ENCODE measurements at regions not wholly inside any gene's neighbourhood (a gene's known extent, or its start where the extent isn't known, plus 50 kb on each side); places are given as distances from the start of the nearest gene placed in this dataset.

DNA sequence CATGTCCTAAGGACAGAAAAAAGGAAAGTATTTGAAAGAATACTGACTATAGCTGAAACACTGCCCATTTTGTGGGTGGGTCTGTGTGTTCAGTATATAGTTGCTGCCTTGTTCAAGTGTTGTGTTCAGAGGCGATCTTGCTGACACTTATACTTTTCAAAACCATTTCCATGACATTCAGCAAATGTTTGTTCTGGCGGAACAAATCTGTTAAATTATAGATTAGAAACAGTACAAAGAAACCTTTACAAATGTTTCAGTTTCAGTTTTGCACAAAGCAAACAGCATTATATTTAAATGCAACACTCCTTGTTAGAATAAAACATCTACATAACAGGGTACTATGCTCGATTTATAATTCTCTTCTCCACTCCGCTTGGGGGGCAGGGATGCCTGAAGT, 2276.3 kb downstream of the MAT2B start:
- no peaks in the 10 kb centered on the region for H3K36me3 ChIP-seq (ENCODE audit: control insufficient read depth in 2 of 2, extremely low read depth in 1 of 2, insufficient read depth in 2 of 2, low read length in 2 of 2)
- no peaks in the 10 kb centered on the region for H3K4me1 ChIP-seq (ENCODE audit: control insufficient read depth, extremely low read depth, insufficient read depth, low read length)
- no peaks in the 10 kb centered on the region for H3K9me3 ChIP-seq (ENCODE audit: control insufficient read depth, low read depth, low read length)
- H3K4me2 ChIP-seq (ENCODE audit: control insufficient read depth, extremely low read depth, insufficient read depth, low read depth, low read length) = no peak overlapping the region
- H2AFZ ChIP-seq (ENCODE audit: control insufficient read depth, low read length) = no peak overlapping the region
- TF ChIP-seq, protein P1, sequence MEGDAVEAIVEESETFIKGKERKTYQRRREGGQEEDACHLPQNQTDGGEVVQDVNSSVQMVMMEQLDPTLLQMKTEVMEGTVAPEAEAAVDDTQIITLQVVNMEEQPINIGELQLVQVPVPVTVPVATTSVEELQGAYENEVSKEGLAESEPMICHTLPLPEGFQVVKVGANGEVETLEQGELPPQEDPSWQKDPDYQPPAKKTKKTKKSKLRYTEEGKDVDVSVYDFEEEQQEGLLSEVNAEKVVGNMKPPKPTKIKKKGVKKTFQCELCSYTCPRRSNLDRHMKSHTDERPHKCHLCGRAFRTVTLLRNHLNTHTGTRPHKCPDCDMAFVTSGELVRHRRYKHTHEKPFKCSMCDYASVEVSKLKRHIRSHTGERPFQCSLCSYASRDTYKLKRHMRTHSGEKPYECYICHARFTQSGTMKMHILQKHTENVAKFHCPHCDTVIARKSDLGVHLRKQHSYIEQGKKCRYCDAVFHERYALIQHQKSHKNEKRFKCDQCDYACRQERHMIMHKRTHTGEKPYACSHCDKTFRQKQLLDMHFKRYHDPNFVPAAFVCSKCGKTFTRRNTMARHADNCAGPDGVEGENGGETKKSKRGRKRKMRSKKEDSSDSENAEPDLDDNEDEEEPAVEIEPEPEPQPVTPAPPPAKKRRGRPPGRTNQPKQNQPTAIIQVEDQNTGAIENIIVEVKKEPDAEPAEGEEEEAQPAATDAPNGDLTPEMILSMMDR (optimal IDR thresholded peaks at IDR 0.05 in 1 of 3, IDR thresholded peaks at IDR 0.05 in 1 of 3, conservative IDR thresholded peaks at IDR 0.05 in 1 of 3; ENCODE audit: extremely low read depth in 1 of 3, insufficient read depth in 2 of 3, low read length in 3 of 3) = no peak
- no peak for TF ChIP-seq EZH2 (IDR thresholded peaks at IDR 0.05; ENCODE audit: low read length)
- H3K27me3 ChIP-seq (ENCODE audit: control insufficient read depth, extremely low read depth, insufficient read depth, low read length) = no peaks in the 10 kb centered on the region
- H3K27ac ChIP-seq (ENCODE audit: control insufficient read depth, insufficient read depth, low read length) = no peak overlapping the region
- dilution Hi-C loops (cut with MboI; ENCODE audit: extremely low pct_ligation_motif_present, low sequenced_read_pairs) = no loop called here
- H3K79me2 ChIP-seq (ENCODE audit: control insufficient read depth, insufficient read depth, low read length) = no peaks in the 10 kb centered on the region
- H3K9me1 ChIP-seq (ENCODE audit: control insufficient read depth, extremely low read depth, insufficient read depth, low read length) = no peaks in the 10 kb centered on the region
- DNase-seq (ENCODE audit: low read depth, low spot score) (no peak), FAIRE-seq (no peak)
- no peak overlapping the region for H3K4me3 ChIP-seq (ENCODE audit: control insufficient read depth in 2 of 3, extremely low read depth in 1 of 3, insufficient read depth in 2 of 3, low read depth in 1 of 3, low read length in 3 of 3)
- no peaks in the 10 kb centered on the region for H4K20me1 ChIP-seq (ENCODE audit: control insufficient read depth, extremely low read depth, insufficient read depth, low read length)
- H3K9ac ChIP-seq (ENCODE audit: control insufficient read depth, extremely low read depth, insufficient read depth, low read length) = no peak overlapping the region

DNA sequence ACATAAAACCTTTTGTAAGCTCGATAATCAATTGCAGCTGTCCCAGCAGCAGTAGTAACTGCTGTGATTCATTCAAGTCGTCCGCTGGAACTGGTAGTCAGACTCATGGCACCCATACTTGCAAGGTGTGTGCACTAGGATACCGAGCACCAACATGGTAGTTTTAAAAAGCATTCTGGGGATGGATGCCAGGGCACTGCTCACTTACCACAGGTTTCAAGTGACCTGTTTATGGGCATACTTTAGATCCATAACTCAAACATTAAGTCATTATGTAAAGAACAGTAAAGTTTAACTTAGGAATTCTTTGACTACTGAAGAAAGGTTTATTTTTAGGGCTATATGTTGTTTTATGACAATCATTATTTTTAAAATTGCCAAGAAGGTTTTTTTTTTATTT, 2277.6 kb downstream of the MAT2B start:
- Histone ChIP-seq H3K9me3 (ENCODE audit: control insufficient read depth, low read depth, low read length) (no peaks in the 10 kb centered on the region), H3K4me1 (ENCODE audit: control insufficient read depth, extremely low read depth, insufficient read depth, low read length) (no peaks in the 10 kb centered on the region)
- DNase-seq (ENCODE audit: low read depth, low spot score) = no peak

More for the DNA sequence above, 2277.6 kb downstream of the MAT2B start:
- Histone ChIP-seq H3K27me3 (ENCODE audit: control insufficient read depth, extremely low read depth, insufficient read depth, low read length) (no peaks in the 10 kb centered on the region), H4K20me1 (ENCODE audit: control insufficient read depth, extremely low read depth, insufficient read depth, low read length) (no peaks in the 10 kb centered on the region), H3K36me3 (ENCODE audit: control insufficient read depth in 2 of 2, extremely low read depth in 1 of 2, insufficient read depth in 2 of 2, low read length in 2 of 2) (no peaks in the 10 kb centered on the region), H3K9me1 (ENCODE audit: control insufficient read depth, extremely low read depth, insufficient read depth, low read length) (no peaks in the 10 kb centered on the region), H3K4me3 (ENCODE audit: control insufficient read depth in 2 of 3, extremely low read depth in 1 of 3, insufficient read depth in 2 of 3, low read depth in 1 of 3, low read length in 3 of 3) (no peak overlapping the region), H3K9ac (ENCODE audit: control insufficient read depth, extremely low read depth, insufficient read depth, low read length) (no peak overlapping the region), H3K4me2 (ENCODE audit: control insufficient read depth, extremely low read depth, insufficient read depth, low read depth, low read length) (no peak overlapping the region), H2AFZ (ENCODE audit: control insufficient read depth, low read length) (no peak overlapping the region), H3K27ac (ENCODE audit: control insufficient read depth, insufficient read depth, low read length) (no peak overlapping the region), H3K79me2 (ENCODE audit: control insufficient read depth, insufficient read depth, low read length) (no peaks in the 10 kb centered on the region)
- no peak for FAIRE-seq
- TF ChIP-seq, protein P1 (optimal IDR thresholded peaks at IDR 0.05 in 1 of 3, IDR thresholded peaks at IDR 0.05 in 1 of 3, conservative IDR thresholded peaks at IDR 0.05 in 1 of 3; ENCODE audit: extremely low read depth in 1 of 3, insufficient read depth in 2 of 3, low read length in 3 of 3) = no peak
- TF ChIP-seq EZH2 (IDR thresholded peaks at IDR 0.05; ENCODE audit: low read length) = no peak
- dilution Hi-C loops (cut with MboI; ENCODE audit: extremely low pct_ligation_motif_present, low sequenced_read_pairs) = no loop called here

All from keratinocyte (primary cell).